BJ (cell line): ENCODE measurements at regions not wholly inside any gene's neighbourhood (a gene's known extent, or its start where the extent isn't known, plus 50 kb on each side); places are given as distances from the start of the nearest gene placed in this dataset.

Experiments used
- CTCF ChIA-PET: fragments of 350-600 bp; formaldehyde crosslinking; extraction: SDS; loops from one replicate; lab custom pipeline; 2021; ENCODE audit warnings: antibody characterized with exemption, inconsistent platforms; lab: Yijun Ruan, JAX
- POLR2A ChIA-PET: fragments of 300-600 bp; sonication (Branson Sonifier 250); formaldehyde crosslinking; extraction: SDS; loops from one replicate; lab custom pipeline; 2021; ENCODE audit warnings: antibody characterized with exemption; lab: Charles Lee
- DNase-seq: peaks from one replicate; pipeline ENCODE4 v3.0.0-alpha.2; 2011; ENCODE audit warnings: low read depth
- H3K27me3 ChIP-seq: 2 replicates; pipeline ENCODE4 v1.6.0; 2011; ENCODE audit warnings: low read length; ENCODE audit not compliant: control insufficient read depth, insufficient read depth
- H3K36me3 ChIP-seq: 2 replicates; pipeline ENCODE4 v1.5.1; 2011; ENCODE audit warnings: low read length; ENCODE audit not compliant: control insufficient read depth, insufficient read depth
- H3K4me3 ChIP-seq: 2 replicates; pipeline ENCODE4 v1.5.1; 2011; ENCODE audit warnings: low read depth, mild to moderate bottlenecking, control low read depth, low read length
- TF ChIP-seq, protein P1 (sequence below): IDR thresholded peaks from 2 replicates; pipeline ENCODE4 v1.5.1; 2011; ENCODE audit warnings: low read depth, mild to moderate bottlenecking, control low read depth, inconsistent platforms, low read length, moderate library complexity; ENCODE audit not compliant: insufficient read depth

DNA sequence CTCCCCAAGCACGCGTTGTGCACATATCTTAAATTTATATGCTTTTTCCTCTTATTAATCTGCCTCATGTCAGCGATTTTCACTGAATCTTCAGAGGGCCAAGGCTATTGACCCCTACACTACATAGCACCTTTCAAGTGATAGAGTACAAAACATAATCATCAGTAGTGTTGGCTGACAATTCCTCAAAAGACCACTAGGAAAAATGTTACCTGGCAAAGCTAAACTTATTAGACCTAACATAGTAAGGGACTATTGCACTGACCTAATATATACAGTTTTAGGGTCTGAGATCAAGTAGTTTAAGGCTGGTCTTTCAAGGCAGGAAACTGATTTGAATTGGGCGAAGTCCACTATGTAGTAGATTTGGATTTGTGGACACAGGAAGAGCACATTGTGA lies 244.2 kb upstream of the ZC3H15 start:
- DNase-seq, result no peak
- H3K4me3 ChIP-seq, result no peak overlapping the region
- TF ChIP-seq, protein P1, sequence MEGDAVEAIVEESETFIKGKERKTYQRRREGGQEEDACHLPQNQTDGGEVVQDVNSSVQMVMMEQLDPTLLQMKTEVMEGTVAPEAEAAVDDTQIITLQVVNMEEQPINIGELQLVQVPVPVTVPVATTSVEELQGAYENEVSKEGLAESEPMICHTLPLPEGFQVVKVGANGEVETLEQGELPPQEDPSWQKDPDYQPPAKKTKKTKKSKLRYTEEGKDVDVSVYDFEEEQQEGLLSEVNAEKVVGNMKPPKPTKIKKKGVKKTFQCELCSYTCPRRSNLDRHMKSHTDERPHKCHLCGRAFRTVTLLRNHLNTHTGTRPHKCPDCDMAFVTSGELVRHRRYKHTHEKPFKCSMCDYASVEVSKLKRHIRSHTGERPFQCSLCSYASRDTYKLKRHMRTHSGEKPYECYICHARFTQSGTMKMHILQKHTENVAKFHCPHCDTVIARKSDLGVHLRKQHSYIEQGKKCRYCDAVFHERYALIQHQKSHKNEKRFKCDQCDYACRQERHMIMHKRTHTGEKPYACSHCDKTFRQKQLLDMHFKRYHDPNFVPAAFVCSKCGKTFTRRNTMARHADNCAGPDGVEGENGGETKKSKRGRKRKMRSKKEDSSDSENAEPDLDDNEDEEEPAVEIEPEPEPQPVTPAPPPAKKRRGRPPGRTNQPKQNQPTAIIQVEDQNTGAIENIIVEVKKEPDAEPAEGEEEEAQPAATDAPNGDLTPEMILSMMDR, result no peak
- ChIA-PET CTCF (no interaction called here), POLR2A (no interaction called here)
- no peaks in the 10 kb centered on the region for H3K36me3 ChIP-seq
- no peaks in the 10 kb centered on the region for H3K27me3 ChIP-seq

DNA sequence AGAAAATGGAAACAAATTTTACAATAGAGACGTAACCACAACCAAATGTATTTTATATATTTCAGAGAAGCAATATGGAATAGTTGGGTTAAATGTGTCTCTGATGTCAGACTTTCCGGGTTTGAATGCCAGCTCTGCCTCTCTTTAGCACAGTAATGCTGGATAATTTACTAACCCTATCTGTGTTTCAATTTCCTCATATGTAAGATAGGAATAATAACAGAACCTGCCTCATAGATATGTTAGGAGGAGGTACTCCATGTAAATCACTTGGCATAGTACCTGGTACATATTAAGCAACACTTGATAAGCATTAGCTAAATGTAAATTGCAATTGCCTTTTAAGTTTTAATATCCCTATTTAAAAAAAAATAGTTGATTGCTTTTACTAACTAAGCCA lies 231.3 kb upstream of the ZC3H15 start:
- ChIA-PET POLR2A (no interaction called here), CTCF (no interaction called here)
- Histone ChIP-seq H3K4me3 (no peak overlapping the region), H3K36me3 (no peaks in the 10 kb centered on the region), H3K27me3 (no peaks in the 10 kb centered on the region)
- DNase-seq, result no peak
- TF ChIP-seq, protein P1, result no peak

DNA sequence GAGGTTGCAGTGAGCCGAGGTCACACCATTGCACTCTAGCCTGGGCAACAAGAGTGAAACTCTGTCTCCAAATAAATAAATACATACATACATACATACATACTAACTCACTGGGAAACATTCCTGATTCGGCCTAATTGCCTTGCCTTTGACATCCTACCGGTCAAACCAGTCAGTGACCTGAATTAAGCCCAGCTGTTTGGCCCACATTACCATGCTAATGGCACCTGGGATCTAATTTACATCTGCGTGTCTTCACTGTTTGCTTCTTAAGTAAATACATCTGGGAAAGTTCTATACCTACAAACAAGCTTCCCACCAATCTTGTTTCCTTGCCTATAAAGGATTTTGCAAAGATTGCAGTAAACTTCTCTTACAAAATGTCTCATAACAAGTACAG lies 230.2 kb upstream of the ZC3H15 start:
- POLR2A ChIA-PET, result no interaction called here
- Histone ChIP-seq H3K36me3 (no peaks in the 10 kb centered on the region), H3K4me3 (no peak overlapping the region), H3K27me3 (no peaks in the 10 kb centered on the region)
- CTCF ChIA-PET, result no interaction called here
- TF ChIP-seq, protein P1, result no peak
- no peak for DNase-seq

DNA sequence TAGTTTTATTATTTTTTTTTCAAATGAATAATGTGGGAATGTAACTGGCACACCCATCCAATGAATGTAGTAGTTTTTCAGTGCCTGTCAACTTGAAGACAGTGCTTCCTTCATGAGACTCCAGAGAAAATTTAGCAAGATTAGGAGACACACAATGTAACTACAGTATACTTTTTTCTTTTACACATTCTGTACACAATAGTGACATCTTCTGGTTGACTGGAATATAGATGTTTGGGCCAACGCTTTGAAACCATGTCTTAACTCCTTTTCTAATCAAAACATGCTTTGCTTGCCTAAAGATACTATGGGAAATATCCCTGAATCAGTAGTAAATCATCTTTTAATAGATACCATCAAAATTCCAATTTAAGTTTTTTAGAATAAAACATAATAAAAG lies 229.5 kb upstream of the ZC3H15 start:
- TF ChIP-seq, protein P1, result peak; percentile 57
- ChIA-PET POLR2A (no interaction called here), CTCF (no interaction called here)
- Histone ChIP-seq H3K4me3 (no peak overlapping the region), H3K27me3 (no peaks in the 10 kb centered on the region), H3K36me3 (no peaks in the 10 kb centered on the region)
- no peak for DNase-seq

DNA sequence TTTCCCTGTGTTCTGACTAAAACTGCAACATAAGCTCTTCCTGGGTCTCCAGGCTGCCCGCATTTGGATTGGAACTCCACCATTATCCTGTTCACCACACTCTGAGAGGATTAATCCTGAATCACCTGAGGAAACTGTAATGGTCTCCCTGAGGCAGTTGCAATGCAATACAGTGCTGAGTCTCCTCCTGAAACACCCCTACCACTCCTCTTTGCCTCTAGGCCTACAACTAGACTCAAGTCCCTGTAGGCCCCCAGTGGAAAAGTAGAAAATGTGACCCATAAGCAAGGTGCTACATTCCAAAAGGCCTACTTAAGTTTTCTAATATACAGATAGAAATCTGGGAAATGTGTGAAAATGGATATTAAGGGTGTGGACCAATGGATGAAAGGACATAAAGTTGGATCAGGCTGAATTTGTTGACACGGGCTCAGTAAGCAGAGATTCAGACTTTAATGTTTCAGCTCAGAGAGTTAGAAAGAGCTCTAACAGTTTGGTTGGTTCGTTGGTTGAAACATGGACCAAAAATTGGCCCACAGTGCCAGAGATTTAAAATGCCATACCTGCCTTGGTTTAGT lies 222.3 kb upstream of the ZC3H15 start:
- CTCF ChIA-PET, result no interaction called here
- POLR2A ChIA-PET, result no interaction called here
- TF ChIP-seq, protein P1, result no peak
- no peaks in the 10 kb centered on the region for H3K36me3 ChIP-seq
- no peaks in the 10 kb centered on the region for H3K27me3 ChIP-seq
- DNase-seq, result no peak
- no peak overlapping the region for H3K4me3 ChIP-seq
